IPS-NIHi11 (cell line): ENCODE measurements at regions not wholly inside any gene's neighbourhood (a gene's known extent, or its start where the extent isn't known, plus 50 kb on each side); places are given as distances from the start of the nearest gene placed in this dataset.
"Not testable (repeated sequence)": the region's sequence is repeated elsewhere in the genome, so short reads cannot be mapped to it uniquely, and the experiment has no call there.

Experiments
- DNase-seq: peaks from one replicate; pipeline ENCODE4 v3.0.0; 2012; ENCODE audit warnings: mixed read lengths, low spot score

GRCh38 chr18:47679864-47680263, 250.6 kb downstream of the SMAD2 start:
- DNase-seq: no peak

- no peak for DNase-seq
Observed at GRCh38 chr18:47677952-47678351, 252.5 kb downstream of the SMAD2 start.

- no peak for DNase-seq
Observed at GRCh38 chr18:47669815-47670214, 260.6 kb downstream of the SMAD2 start.

- no peak for DNase-seq
Observed at GRCh38 chr18:47658498-47658897, 272.0 kb downstream of the SMAD2 start.

- DNase-seq: no peak
Observed at GRCh38 chr18:47654988-47655387, 275.5 kb downstream of the SMAD2 start.

GRCh38 chr18:47644896-47645295, 285.6 kb downstream of the SMAD2 start:
- no peak for DNase-seq

GRCh38 chr18:47637551-47637950, 292.9 kb downstream of the SMAD2 start:
- not testable (repeated sequence) for DNase-seq

- no peak for DNase-seq
Observed at GRCh38 chr18:47635416-47635815, 295.0 kb downstream of the SMAD2 start.

- no peak for DNase-seq
Observed at GRCh38 chr18:47632970-47633635, 297.4 kb downstream of the SMAD2 start.

- no peak for DNase-seq
Observed at GRCh38 chr18:47628893-47629292, 301.6 kb downstream of the SMAD2 start.

GRCh38 chr18:47628240-47628781, 302.1 kb downstream of the SMAD2 start:
- DNase-seq: no peak

- no peak for DNase-seq
Observed at GRCh38 chr18:47627030-47627429, 303.4 kb downstream of the SMAD2 start.

- DNase-seq: no peak
Observed at GRCh38 chr18:47619771-47620448, 310.5 kb downstream of the SMAD2 start.

GRCh38 chr18:47618758-47619157, 311.7 kb downstream of the SMAD2 start:
- no peak for DNase-seq

GRCh38 chr18:47615043-47615442, 315.4 kb downstream of the SMAD2 start:
- DNase-seq: no peak

- no peak for DNase-seq
Observed at GRCh38 chr18:47613929-47614328, 316.5 kb downstream of the SMAD2 start.

GRCh38 chr18:47611649-47612048, 318.8 kb downstream of the SMAD2 start:
- no peak for DNase-seq

GRCh38 chr18:47606526-47606925, 323.9 kb downstream of the SMAD2 start:
- no peak for DNase-seq

- DNase-seq: no peak
Observed at GRCh38 chr18:47605093-47605492, 325.4 kb downstream of the SMAD2 start.

- no peak for DNase-seq
Observed at GRCh38 chr18:47604021-47604420, 326.4 kb downstream of the SMAD2 start.

GRCh38 chr18:47603158-47603557, 327.3 kb downstream of the SMAD2 start:
- DNase-seq: no peak

- no peak for DNase-seq
Observed at GRCh38 chr18:47602273-47602897, 328.1 kb downstream of the SMAD2 start.
